ENCODE measurements at regions not wholly inside any gene's neighbourhood (a gene's known extent, or its start where the extent isn't known, plus 50 kb on each side); places are given as distances from the start of the nearest gene placed in this dataset.

- no peak for DNase-seq
These were observed 58.9 kb downstream of the IRX1 start for GRCh38 chr5:3654515-3654914.

- DNase-seq: no peak
These were observed 61.2 kb downstream of the IRX1 start for GRCh38 chr5:3656803-3657202.

DNA sequence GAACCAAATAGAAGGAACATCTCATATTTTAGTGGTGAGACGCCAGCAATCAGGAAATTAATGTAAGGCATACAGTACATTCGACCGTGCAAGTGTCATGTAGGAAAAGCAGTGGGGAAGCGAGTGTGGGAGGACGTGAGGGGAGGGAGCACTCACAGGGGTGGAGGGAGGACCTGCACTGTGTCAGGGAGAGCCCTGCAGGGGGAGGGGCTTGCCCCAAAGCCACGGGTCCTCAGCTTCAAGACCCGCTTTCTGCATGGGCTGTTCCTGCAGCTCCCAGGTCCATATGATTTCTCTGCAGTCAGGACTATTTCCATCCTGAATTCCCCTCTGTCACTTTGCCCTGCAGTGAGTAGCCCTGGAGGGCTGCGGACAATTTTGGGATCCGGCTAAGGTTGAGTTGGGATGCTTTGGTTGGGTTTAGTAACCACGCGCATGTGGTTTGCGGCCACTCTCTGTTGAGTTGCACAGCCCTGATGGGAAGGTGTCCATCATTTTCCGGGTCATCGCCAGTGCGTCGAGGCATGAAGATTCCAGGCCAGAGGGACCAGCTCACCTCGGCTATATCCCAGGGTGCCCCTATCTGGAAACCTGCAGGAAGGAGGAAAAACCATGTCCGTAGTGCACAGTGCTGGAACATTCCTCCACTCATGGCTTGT, 61.9 kb downstream of the IRX1 start:
- DNase-seq: no peak

DNA sequence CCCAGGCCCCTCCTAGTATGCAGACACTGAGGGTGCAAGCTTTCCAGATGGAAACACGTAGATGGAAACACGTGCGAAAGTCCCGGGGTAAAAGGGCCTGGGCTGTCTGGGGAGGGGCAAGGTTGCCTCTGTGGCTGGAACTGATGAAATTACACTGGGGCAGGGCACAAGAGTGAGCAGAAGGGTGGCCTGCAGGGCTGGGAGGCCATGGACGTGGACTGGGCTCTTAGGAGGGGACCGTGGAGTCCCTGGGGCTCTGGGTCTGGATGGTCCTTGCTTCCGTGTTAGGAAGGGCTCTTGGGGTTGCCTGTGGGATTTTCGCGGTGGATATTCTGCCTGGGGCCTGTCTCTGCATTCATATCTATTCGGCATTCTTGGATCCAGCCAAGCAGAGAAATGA, 63.3 kb downstream of the IRX1 start:
- DNase-seq: no peak

DNA sequence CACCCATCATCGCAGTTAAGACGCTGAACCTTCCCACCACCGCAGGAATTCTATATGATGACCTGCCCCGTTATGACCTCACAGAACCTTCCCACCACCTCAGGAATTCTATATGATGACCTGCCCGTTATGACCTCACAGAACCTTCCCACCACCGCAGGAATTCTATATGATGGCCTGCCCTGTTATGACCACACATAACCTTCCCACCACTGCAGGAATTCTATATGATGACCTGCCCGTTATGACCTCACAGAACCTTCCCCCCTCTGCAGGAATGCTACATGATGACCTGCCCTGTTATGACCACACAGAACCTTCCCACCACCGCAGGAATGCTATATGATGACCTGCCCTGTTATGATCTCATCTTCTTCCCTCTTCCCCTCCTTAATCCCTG, 64.3 kb downstream of the IRX1 start:
- peak in 1 of 4 experiments; percentile 4 for DNase-seq

DNA sequence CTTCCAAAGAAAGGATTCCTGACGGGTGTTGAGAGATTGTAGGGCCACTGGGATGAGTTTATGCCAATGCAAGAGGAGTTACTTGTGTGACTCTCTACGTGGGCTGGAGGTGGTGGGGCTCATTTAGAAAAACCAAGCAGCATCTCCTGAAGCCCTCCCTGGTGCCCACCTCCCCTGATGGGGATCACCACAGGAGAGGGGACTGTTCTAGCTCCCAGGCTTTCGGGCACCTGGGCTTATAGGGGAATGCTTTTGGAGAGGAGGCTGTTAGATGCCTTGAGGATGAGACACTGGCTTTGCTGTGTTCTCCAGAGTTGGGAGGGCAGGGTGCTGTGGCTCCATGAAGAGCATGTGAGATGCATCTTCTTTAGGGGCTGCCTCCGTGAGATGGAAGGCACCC, 65.0 kb downstream of the IRX1 start:
- DNase-seq: no peak

- no peak for DNase-seq
These were observed 66.2 kb downstream of the IRX1 start for GRCh38 chr5:3661755-3662296.

GRCh38 chr5:3662344-3662743, 66.7 kb downstream of the IRX1 start:
- no peak for DNase-seq

DNA sequence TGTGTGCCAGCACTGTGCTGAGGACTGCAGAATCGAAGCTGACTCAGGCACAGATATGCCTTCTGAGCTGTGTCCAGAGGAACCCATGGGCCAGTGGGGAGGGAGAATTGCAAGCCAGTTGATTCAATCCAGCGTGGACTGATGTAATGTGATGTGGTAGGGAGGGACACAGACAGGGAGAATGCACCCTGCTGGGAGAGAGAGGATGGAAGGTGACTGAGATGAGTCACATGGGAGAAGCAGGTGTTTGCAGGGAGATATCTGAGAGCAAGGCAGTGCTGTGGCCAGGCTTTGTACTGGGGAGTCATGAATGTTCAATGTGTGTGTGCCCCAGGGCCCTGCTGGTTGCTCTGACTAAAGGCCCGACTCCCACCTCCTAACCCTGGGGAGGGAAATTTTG, 75.7 kb downstream of the IRX1 start:
- no peak for DNase-seq

DNA sequence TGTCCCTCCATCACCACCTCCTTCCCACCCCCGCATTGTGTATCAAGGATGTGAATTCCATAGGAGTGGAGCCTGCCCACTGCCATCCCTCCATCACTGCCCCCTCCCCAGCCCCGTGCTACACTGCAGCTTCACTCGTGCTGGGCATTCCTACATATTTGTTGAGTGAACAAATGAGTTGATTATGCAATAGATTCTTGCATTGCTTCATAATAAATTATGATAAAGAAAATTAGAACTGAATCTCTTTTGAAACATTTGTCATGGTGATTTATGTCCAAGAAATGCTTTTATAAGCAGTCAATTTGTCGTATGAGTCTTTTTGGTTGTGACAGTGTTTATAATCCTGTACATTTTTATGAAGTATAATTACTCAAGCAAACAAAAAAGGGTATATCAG, 83.2 kb downstream of the IRX1 start:
- DNase-seq: no peak

DNA sequence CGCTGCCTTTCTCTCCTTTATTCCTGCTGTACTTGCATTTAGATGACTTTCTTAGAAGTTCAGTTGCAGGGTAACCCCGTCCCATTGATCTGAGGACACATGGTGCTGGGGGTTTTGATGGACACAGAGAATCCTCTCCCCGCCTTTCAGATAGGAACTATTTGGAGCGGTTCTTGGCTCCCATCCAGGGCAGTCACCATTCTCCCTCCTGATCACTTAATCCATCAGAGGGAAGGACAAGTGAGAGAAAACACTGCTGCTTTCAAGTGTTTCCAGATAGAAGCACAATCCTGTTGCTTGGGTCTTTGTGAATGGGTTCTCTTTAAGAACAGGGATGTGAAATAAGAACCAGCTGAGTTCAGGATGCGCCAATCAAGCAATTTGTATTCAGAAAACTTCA, 85.2 kb downstream of the IRX1 start:
- no peak for DNase-seq

DNA sequence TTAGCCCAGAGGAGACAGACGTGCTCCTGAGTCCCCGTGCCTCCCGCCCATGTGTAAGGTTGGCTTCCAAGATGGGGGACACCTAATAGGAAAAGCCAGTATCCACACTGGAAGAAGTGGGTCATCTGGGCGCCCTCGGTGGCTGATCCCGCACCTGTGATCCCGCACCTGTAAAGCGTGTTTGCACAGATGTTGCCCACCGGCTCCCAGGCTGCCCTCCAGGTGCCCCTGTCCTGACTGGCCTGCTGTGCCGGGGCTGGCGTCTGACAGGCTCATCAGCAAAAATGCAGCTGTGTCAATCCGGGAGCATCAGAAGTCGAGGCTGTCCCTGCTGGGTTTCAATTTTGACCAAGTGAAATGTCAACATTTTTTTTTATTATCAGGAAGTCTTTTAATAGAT, 88.5 kb downstream of the IRX1 start:
- no peak for DNase-seq

GRCh38 chr5:3684771-3685354, 89.2 kb downstream of the IRX1 start:
- DNase-seq: no peak

- DNase-seq: no peak
These were observed 99.2 kb downstream of the IRX1 start for GRCh38 chr5:3694819-3695218.

DNA sequence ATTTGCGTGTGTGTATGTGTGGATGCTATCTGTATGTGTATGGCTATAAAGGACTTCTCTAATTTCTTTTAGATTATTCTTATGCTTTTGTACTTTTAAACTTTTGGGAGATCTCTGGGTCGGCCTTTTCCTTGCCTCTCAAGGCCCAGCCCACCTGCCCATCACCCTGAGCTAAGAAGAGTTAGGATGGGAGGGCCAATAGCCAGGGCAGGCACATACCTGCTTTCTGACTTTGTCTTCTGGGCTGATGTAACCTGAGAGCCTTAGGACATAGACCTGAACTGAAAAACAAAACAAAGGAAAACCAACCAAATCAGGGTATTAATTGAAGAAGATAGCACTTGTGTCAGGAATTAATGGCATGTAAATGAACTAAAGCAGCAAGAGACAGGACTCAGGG, 100.2 kb downstream of the IRX1 start:
- no peak for DNase-seq

GRCh38 chr5:3698412-3698811, 102.8 kb downstream of the IRX1 start:
- no peak for DNase-seq

DNA sequence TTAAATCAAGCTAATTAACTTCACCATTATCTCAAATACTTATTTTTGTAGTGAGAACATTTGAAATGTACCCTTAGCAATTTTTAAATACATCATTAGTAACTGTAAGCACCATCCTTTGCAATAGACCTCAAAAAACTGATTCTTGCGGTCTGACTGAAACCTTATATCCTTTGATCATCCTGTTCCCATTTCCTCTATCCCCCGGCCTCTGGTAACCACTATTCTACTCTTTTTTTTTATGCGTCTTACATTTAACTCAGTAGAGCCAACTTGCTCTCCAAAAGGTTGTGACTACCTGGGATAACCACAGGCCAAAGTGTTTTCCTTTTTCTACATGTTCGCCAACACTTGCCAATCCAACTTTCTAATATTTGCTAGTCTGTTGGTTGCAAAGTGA, 106.1 kb downstream of the IRX1 start:
- no peak for DNase-seq

- no peak for DNase-seq
These were observed 109.0 kb downstream of the IRX1 start for GRCh38 chr5:3704661-3705060.

DNA sequence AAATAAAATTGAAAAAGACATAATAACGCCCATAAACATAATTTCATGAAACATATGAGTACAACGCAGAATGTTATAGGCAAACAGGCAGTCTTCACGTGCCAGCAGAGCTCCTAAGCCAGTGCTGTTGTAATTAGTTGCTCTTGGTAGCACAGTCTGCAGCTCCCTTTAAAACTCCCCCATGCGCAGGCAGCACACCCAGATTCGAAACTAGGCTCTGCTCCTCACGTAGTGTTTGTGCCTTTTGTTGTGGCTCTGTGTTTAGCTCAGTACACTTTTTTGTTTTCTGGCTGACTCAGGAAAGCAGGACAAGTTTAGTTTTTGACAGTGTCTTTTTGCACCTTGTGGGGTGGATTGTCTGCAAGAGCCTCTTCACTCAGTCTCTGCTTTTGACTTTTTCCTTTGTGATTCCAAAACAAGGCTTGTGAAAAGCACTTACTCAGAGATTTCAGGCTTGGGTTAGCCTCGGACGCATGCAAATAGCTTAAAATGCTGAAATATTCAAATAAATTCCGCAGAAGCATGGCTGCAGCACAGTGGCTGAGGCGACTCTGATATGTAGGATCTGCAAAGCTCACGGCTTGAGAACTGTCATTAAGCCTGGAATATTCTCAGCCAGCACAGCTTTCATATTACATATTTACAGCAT, 113.6 kb downstream of the IRX1 start:
- DNase-seq: no peak

- no peak for DNase-seq
These were observed 114.2 kb downstream of the IRX1 start for GRCh38 chr5:3709717-3710348.

DNA sequence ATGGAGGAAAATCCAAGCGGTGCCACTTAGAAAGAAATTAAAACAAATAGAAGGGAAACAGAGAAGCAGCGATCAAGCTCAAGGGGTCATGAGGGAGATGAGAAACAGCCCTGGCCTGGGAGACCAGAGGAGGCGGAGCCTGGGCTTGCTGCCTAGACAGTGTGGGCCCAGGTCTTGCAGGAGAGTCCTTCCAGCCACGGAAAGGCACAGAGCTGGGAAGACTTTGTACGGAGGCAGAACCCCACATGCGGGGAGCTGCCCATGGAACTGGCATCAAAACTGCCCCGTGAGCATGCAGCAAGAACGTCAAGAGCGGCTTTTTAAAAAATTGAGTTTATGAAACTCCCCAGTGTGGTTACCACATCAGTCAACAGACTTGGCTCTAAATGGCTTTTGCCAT, 119.4 kb downstream of the IRX1 start:
- no peak for DNase-seq

DNA sequence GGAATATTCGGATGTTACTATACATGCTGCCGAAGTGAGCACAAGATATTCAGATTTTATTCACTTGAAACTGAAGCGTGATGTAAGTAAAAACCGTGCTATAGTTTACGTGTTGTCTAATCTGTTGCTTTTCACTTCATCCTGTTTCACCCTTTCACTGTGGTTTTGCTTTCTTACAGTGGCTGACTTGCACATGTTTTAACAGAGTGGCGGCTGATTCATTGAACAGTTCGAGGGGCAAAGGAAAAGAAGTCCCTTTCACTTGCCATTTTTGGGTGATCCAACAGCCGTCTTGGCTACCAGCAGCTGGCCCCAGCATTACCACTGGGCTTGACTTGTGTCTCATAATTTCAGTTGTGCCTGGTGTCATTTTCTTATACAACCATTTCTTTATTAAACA, 134.0 kb downstream of the IRX1 start:
- DNase-seq: no peak

DNA sequence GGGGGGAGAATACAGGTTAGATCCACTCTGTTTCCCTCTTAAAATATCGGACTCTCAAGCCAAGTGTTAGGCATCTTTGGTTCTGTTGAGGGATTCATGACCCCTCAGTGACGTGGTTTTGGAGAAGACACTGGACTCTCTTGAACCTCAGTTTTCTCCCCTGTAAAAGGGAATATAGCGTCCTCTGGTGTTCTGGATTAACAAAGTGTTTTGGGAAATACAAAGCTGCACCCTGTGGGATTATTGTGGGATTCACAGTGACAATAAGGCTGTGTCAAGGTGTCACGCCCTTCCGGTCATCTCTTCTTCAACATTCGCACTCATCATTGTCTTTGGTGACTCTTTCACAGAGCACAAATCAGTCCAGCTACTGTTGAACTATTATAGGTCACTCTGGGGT, 139.0 kb downstream of the IRX1 start:
- DNase-seq: no peak

GRCh38 chr5:3736466-3736865, 140.8 kb downstream of the IRX1 start:
- DNase-seq: no peak
